ENCODE measurements at regions not wholly inside any gene's neighbourhood (a gene's known extent, or its start where the extent isn't known, plus 50 kb on each side); places are given as distances from the start of the nearest gene placed in this dataset.

GRCh38 chr1:208933984-208934525, 649.5 kb upstream of the CAMK1G start:
- TF ChIP-seq TAF1 (IDR thresholded peaks at IDR 0.05; ENCODE audit: low read depth, low read length), result no peak
- no peak for TF ChIP-seq SPI1 (IDR thresholded peaks at IDR 0.05; ENCODE audit: low read depth, low read length)
- no peak for TF ChIP-seq POLR2A (IDR thresholded peaks at IDR 0.05; ENCODE audit: low read depth, low read length)
- TF ChIP-seq POLR2AphosphoS5 (IDR thresholded peaks at IDR 0.05; ENCODE audit: low read depth, low read length), result no peak
- TF ChIP-seq POU2F2 (IDR thresholded peaks at IDR 0.05; ENCODE audit: low read depth, low read length), result no peak
- TF ChIP-seq PAX5 (IDR thresholded peaks at IDR 0.05; ENCODE audit: insufficient read depth, low read length, severe bottlenecking), result no peak

Measured in GM12891 (cell line).